B cell (primary cell): ENCODE measurements at regions not wholly inside any gene's neighbourhood (a gene's known extent, or its start where the extent isn't known, plus 50 kb on each side); places are given as distances from the start of the nearest gene placed in this dataset.

Source experiments
- EZH2 ChIP-seq: IDR thresholded peaks from 2 replicates; pipeline ENCODE4 v1.6.1; 2012; ENCODE audit warnings: borderline replicate concordance, low read depth, mild to moderate bottlenecking, moderate library complexity, low read length; ENCODE audit not compliant: insufficient read depth, poor library complexity, severe bottlenecking
- TF ChIP-seq, protein P1 (sequence below): fragments of 200-600 bp; IDR thresholded peaks from one replicate; pipeline ENCODE4 v1.8.0; 2022; ENCODE audit warnings: antibody characterized with exemption, mild to moderate bottlenecking

DNA sequence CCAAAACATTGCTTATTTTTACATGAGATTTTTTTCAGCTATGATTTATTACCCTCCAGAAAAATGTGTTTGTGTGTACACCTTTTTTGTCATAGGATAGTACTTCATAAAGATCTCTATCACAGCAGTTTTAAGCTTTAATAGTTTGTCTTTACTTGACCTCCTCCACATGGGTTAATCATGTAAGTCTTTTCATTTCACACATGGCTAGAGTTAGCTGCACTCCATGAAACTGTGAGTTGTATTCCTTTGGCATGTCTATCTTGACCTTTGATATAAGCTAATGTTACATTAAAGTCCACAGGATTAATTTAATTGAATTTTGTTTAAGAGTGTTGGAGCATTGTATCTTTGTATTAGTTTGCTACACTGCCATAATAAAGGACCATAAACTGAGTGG is 217.1 kb downstream of the OTOL1 start:
- TF ChIP-seq, protein P1, sequence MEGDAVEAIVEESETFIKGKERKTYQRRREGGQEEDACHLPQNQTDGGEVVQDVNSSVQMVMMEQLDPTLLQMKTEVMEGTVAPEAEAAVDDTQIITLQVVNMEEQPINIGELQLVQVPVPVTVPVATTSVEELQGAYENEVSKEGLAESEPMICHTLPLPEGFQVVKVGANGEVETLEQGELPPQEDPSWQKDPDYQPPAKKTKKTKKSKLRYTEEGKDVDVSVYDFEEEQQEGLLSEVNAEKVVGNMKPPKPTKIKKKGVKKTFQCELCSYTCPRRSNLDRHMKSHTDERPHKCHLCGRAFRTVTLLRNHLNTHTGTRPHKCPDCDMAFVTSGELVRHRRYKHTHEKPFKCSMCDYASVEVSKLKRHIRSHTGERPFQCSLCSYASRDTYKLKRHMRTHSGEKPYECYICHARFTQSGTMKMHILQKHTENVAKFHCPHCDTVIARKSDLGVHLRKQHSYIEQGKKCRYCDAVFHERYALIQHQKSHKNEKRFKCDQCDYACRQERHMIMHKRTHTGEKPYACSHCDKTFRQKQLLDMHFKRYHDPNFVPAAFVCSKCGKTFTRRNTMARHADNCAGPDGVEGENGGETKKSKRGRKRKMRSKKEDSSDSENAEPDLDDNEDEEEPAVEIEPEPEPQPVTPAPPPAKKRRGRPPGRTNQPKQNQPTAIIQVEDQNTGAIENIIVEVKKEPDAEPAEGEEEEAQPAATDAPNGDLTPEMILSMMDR, result no peak
- TF ChIP-seq EZH2, result no peak
